WERI-Rb-1 (cell line): ENCODE measurements at regions not wholly inside any gene's neighbourhood (a gene's known extent, or its start where the extent isn't known, plus 50 kb on each side); places are given as distances from the start of the nearest gene placed in this dataset.

Experiments
- DNase-seq: peaks from one replicate; pipeline ENCODE4 v3.0.0-alpha.2; 2020
- H3K27ac ChIP-seq: fragments of 250-450 bp; sonication (Bioruptor Pico); 2 replicates; pipeline ENCODE4 v1.5.1; 2020; ENCODE audit warnings: mild to moderate bottlenecking, moderate library complexity
- H3K27me3 ChIP-seq: fragments of 250-450 bp; sonication (Bioruptor Pico); 2 replicates; pipeline ENCODE4 v1.5.1; 2021; ENCODE audit warnings: mild to moderate bottlenecking, low read depth, moderate library complexity; ENCODE audit not compliant: insufficient read depth, severe bottlenecking
- H3K36me3 ChIP-seq: fragments of 250-450 bp; sonication (Bioruptor Pico); 2 replicates; pipeline ENCODE4 v1.5.1; 2020; ENCODE audit warnings: mild to moderate bottlenecking, moderate library complexity
- H3K4me3 ChIP-seq: 2 replicates; pipeline ENCODE4 v1.5.1; 2011; ENCODE audit warnings: low read depth, mild to moderate bottlenecking, control low read depth, low read length
- H3K9me3 ChIP-seq: fragments of 250-450 bp; sonication (Bioruptor Pico); 2 replicates; pipeline ENCODE4 v1.5.1; 2021; ENCODE audit warnings: mild to moderate bottlenecking, moderate library complexity; ENCODE audit not compliant: severe bottlenecking
- CTCF ChIP-seq: IDR thresholded peaks from 2 replicates; pipeline ENCODE4 v1.5.1; 2011; ENCODE audit warnings: low read depth, mild to moderate bottlenecking, control low read depth, inconsistent platforms, low read length

- DNase-seq: no peak
- H3K27me3 ChIP-seq: no peaks in the 10 kb centered on the region
- no peaks in the 10 kb centered on the region for H3K36me3 ChIP-seq
- H3K4me3 ChIP-seq: no peak overlapping the region
- no peak for TF ChIP-seq CTCF
- H3K9me3 ChIP-seq: no peaks in the 10 kb centered on the region
- no peak overlapping the region for H3K27ac ChIP-seq
Observed at GRCh38 chr14:76688383-76688671, 72.9 kb upstream of the VASH1 start.

GRCh38 chr14:76690502-76691105 is 70.7 kb upstream of the VASH1 start:
- Histone ChIP-seq H3K27me3 (no peaks in the 10 kb centered on the region), H3K9me3 (no peaks in the 10 kb centered on the region), H3K4me3 (no peak overlapping the region), H3K36me3 (no peaks in the 10 kb centered on the region), H3K27ac (no peak overlapping the region)
- no peak for DNase-seq
- no peak for TF ChIP-seq CTCF

- Histone ChIP-seq H3K27ac (no peak overlapping the region), H3K9me3 (no peaks in the 10 kb centered on the region), H3K36me3 (no peaks in the 10 kb centered on the region), H3K27me3 (no peaks in the 10 kb centered on the region), H3K4me3 (no peak overlapping the region)
- DNase-seq: no peak
- no peak for TF ChIP-seq CTCF
Observed at GRCh38 chr14:76694106-76694505, 67.2 kb upstream of the VASH1 start.

GRCh38 chr14:76695263-76695920 is 65.9 kb upstream of the VASH1 start:
- TF ChIP-seq CTCF: no peak
- no peak for DNase-seq
- no peaks in the 10 kb centered on the region for H3K27me3 ChIP-seq
- no peaks in the 10 kb centered on the region for H3K36me3 ChIP-seq
- no peak overlapping the region for H3K27ac ChIP-seq
- no peaks in the 10 kb centered on the region for H3K9me3 ChIP-seq
- no peak overlapping the region for H3K4me3 ChIP-seq

- no peak for TF ChIP-seq CTCF
- Histone ChIP-seq H3K9me3 (no peaks in the 10 kb centered on the region), H3K27me3 (no peaks in the 10 kb centered on the region), H3K27ac (no peak overlapping the region), H3K4me3 (no peak overlapping the region), H3K36me3 (no peaks in the 10 kb centered on the region)
- no peak for DNase-seq
Observed at GRCh38 chr14:76696361-76696760, 64.9 kb upstream of the VASH1 start.

- H3K9me3 ChIP-seq: no peaks in the 10 kb centered on the region
- no peak for DNase-seq
- H3K4me3 ChIP-seq: no peak overlapping the region
- no peak for TF ChIP-seq CTCF
- no peak overlapping the region for H3K27ac ChIP-seq
- H3K27me3 ChIP-seq: no peaks in the 10 kb centered on the region
- H3K36me3 ChIP-seq: no peaks in the 10 kb centered on the region
Observed at GRCh38 chr14:76696791-76697190, 64.5 kb upstream of the VASH1 start.
